H1 (cell line): ENCODE measurements at regions not wholly inside any gene's neighbourhood (a gene's known extent, or its start where the extent isn't known, plus 50 kb on each side); places are given as distances from the start of the nearest gene placed in this dataset.

ENCODE experiments used
- CTCF ChIA-PET: fragments of 300-600 bp; sonication (Branson Sonifier 250); formaldehyde crosslinking; loops from one replicate; lab custom pipeline; 2021; ENCODE audit not compliant: partially characterized antibody; lab: Charles Lee
- POLR2A ChIA-PET: fragments of 300-600 bp; sonication (Branson Sonifier 250); formaldehyde crosslinking; loops from one replicate; lab custom pipeline; 2021; ENCODE audit warnings: inconsistent platforms; ENCODE audit not compliant: partially characterized antibody; lab: Charles Lee
- DNase-seq, 2 experiments: peaks; one replicate each; pipeline versions ENCODE4 v3.0.0 to v3.0.0-alpha.2; 2010 to 2022; ENCODE audit warnings: low spot score in 2 of 2, low read depth in 1 of 2, mixed read lengths in 1 of 2
- FAIRE-seq: peaks from 2 replicates; lab custom pipeline; 2011; peaks lifted over from hg19 to GRCh38; lab: Jason Lieb, UNC
- H2AFZ ChIP-seq: 2 replicates; pipeline ENCODE4 v1.8.1; 2012; ENCODE audit warnings: low read length, inconsistent platforms
- H2AK5ac ChIP-seq: 2 replicates; pipeline ENCODE4 v1.6.1; 2013; ENCODE audit warnings: low read depth, low read length
- H2BK120ac ChIP-seq: replicated peaks from 2 replicates; pipeline ENCODE3; 2013; ENCODE audit warnings: low read depth, low read length, inconsistent platforms
- H2BK12ac ChIP-seq: 2 replicates; pipeline ENCODE4 v1.6.1; 2013; ENCODE audit warnings: low read depth, low read length
- H2BK15ac ChIP-seq: 2 replicates; pipeline ENCODE4 v1.6.1; 2013; ENCODE audit warnings: low read length
- H2BK20ac ChIP-seq: 2 replicates; pipeline ENCODE4 v1.6.1; 2013; ENCODE audit warnings: low read length
- H2BK5ac ChIP-seq: 2 replicates; pipeline ENCODE4 v1.6.1; 2013; ENCODE audit warnings: low read depth, low read length
- H3K14ac ChIP-seq: 2 replicates; pipeline ENCODE4 v1.6.1; 2013; ENCODE audit warnings: inconsistent platforms; ENCODE audit not compliant: insufficient read length
- H3K18ac ChIP-seq: 2 replicates; pipeline ENCODE4 v1.6.1; 2013; ENCODE audit warnings: low read length; ENCODE audit errors: extremely low read depth
- H3K23ac ChIP-seq: 2 replicates; pipeline ENCODE4 v1.6.1; 2013; ENCODE audit warnings: inconsistent platforms; ENCODE audit not compliant: insufficient read length
- H3K23me2 ChIP-seq: 2 replicates; pipeline ENCODE4 v1.6.1; 2013; ENCODE audit warnings: low read depth, low read length
- H3K27ac ChIP-seq: 2 replicates; pipeline ENCODE4 v1.6.1; 2011; ENCODE audit warnings: low read depth, low read length, inconsistent platforms
- H3K27me3 ChIP-seq, 4 experiments: replicated peaks in 1 of 4; 1 replicate in 1 of 4; 2 replicates in 3 of 4; pipeline versions ENCODE4 v1.6.1 to v1.8.1; 2011 to 2013; ENCODE audit warnings: low read length in 3 of 4, mild to moderate bottlenecking in 3 of 4, inconsistent platforms in 2 of 4, mixed read lengths in 2 of 4, moderate library complexity in 1 of 4; ENCODE audit not compliant: control insufficient read depth in 3 of 4, insufficient read depth in 3 of 4; ENCODE audit errors: extremely low read depth in 1 of 4
- H3K36me3 ChIP-seq, 4 experiments: 2 replicates each; pipeline versions ENCODE4 v1.6.1 to v1.8.1; 2011 to 2013; ENCODE audit warnings: mild to moderate bottlenecking in 4 of 4, low read length in 3 of 4, moderate library complexity in 2 of 4, control low read depth in 1 of 4, inconsistent platforms in 1 of 4; ENCODE audit not compliant: insufficient read depth in 4 of 4, control insufficient read depth in 2 of 4
- H3K4ac ChIP-seq: replicated peaks from 2 replicates; pipeline ENCODE3; 2013; ENCODE audit warnings: low read length, low read depth, mixed read lengths, inconsistent platforms; ENCODE audit not compliant: insufficient read length
- H3K4me1 ChIP-seq, 4 experiments: replicated peaks in 1 of 4; 1 replicate in 1 of 4; 2 replicates in 3 of 4; pipeline versions ENCODE4 v1.6.1 to v1.8.1; 2011 to 2013; ENCODE audit warnings: low read length in 3 of 4, inconsistent platforms in 2 of 4, mixed read lengths in 1 of 4; ENCODE audit not compliant: insufficient read depth in 4 of 4, control insufficient read depth in 3 of 4
- H3K4me2 ChIP-seq, 2 experiments: 2 replicates each; pipeline versions ENCODE4 v1.6.1 to v1.8.1; 2011 to 2013; ENCODE audit warnings: low read depth in 2 of 2, low read length in 2 of 2, control low read depth in 1 of 2, inconsistent platforms in 1 of 2, mild to moderate bottlenecking in 1 of 2; ENCODE audit not compliant: insufficient read depth in 1 of 2
- H3K4me3 ChIP-seq, 4 experiments: fragments of 200-600, 300-600 bp in 1 of 4; sonication (generic), shearing (Covaris generic), sonication (Bioruptor Twin) in 1 of 4; 2 replicates each; pipeline versions ENCODE4 v1.5.1 to v1.8.1; 2011 to 2016; ENCODE audit warnings: low read length in 4 of 4, low read depth in 3 of 4, control low read depth in 2 of 4, inconsistent platforms in 2 of 4, mild to moderate bottlenecking in 2 of 4, mixed read lengths in 1 of 4, moderate library complexity in 1 of 4; ENCODE audit not compliant: insufficient read depth in 2 of 4; ENCODE audit errors: extremely low read depth in 1 of 4
- H3K56ac ChIP-seq: replicated peaks from 2 replicates; pipeline ENCODE3; 2013; ENCODE audit warnings: low read depth, mild to moderate bottlenecking, mixed read lengths, low read length, inconsistent platforms; ENCODE audit not compliant: insufficient read length
- H3K79me1 ChIP-seq: 2 replicates; pipeline ENCODE4 v1.6.1; 2013; ENCODE audit warnings: low read depth, low read length, control low read depth
- H3K79me2 ChIP-seq, 2 experiments: 2 replicates each; pipeline versions ENCODE4 v1.6.1 to v1.8.1; 2012 to 2013; ENCODE audit warnings: low read length in 2 of 2, mild to moderate bottlenecking in 2 of 2, inconsistent platforms in 1 of 2; ENCODE audit not compliant: insufficient read depth in 2 of 2, control insufficient read depth in 1 of 2
- H3K9ac ChIP-seq, 4 experiments: replicated peaks in 1 of 4; 1 replicate in 1 of 4; 2 replicates in 3 of 4; pipeline versions ENCODE4 v1.6.1 to v1.8.1; 2011 to 2013; ENCODE audit warnings: low read depth in 3 of 4, low read length in 3 of 4, control low read depth in 2 of 4, mild to moderate bottlenecking in 2 of 4, moderate library complexity in 2 of 4, inconsistent platforms in 1 of 4; ENCODE audit errors: extremely low read depth in 1 of 4
- H3K9me3 ChIP-seq, 2 experiments: 2 replicates each; pipeline versions ENCODE4 v1.6.1 to v1.8.1; 2012 to 2013; ENCODE audit warnings: mild to moderate bottlenecking in 2 of 2, moderate library complexity in 2 of 2, control low read depth in 1 of 2, inconsistent platforms in 1 of 2, low read depth in 1 of 2, low read length in 1 of 2, mixed read lengths in 1 of 2; ENCODE audit not compliant: insufficient read depth in 2 of 2
- H4K20me1 ChIP-seq, 2 experiments: replicated peaks in 1 of 2; 2 replicates each; pipeline versions ENCODE3 to v1.8.1; 2011 to 2013; ENCODE audit warnings: inconsistent platforms in 2 of 2, low read length in 2 of 2, mild to moderate bottlenecking in 1 of 2; ENCODE audit not compliant: insufficient read depth in 2 of 2, control insufficient read depth in 1 of 2
- H4K5ac ChIP-seq: 2 replicates; pipeline ENCODE4 v1.6.1; 2013; ENCODE audit warnings: low read length, low read depth, mixed read lengths, inconsistent platforms; ENCODE audit not compliant: insufficient read length
- H4K8ac ChIP-seq: 2 replicates; pipeline ENCODE4 v1.8.0; 2013; ENCODE audit warnings: mild to moderate bottlenecking, moderate library complexity, low read length, inconsistent platforms; ENCODE audit not compliant: insufficient read depth; ENCODE audit errors: extremely low read depth
- H4K91ac ChIP-seq: replicated peaks from 2 replicates; pipeline ENCODE3; 2013; ENCODE audit warnings: low read length, mixed read lengths, inconsistent platforms; ENCODE audit not compliant: insufficient read length
- ASH2L ChIP-seq: fragments of 200-600, 300-600 bp; sonication (generic); IDR thresholded peaks from one replicate; pipeline ENCODE4 v1.7.1; 2017; ENCODE audit warnings: low read length
- JUND ChIP-seq: IDR thresholded peaks from 2 replicates; pipeline ENCODE4 v1.6.1; 2011; ENCODE audit warnings: mild to moderate bottlenecking, improper control_type of control experiment, low read length
- NANOG ChIP-seq: IDR thresholded peaks from 2 replicates; pipeline ENCODE4 v1.6.1; 2011; ENCODE audit warnings: low read length, low read depth, mild to moderate bottlenecking, inconsistent platforms; ENCODE audit not compliant: insufficient read depth, poor library complexity, severe bottlenecking
- PHF8 ChIP-seq: fragments of 200-600 bp; sonication (generic); conservative IDR thresholded peaks from 2 replicates; pipeline ENCODE4 v1.7.1; 2012; ENCODE audit warnings: low read depth, mild to moderate bottlenecking, inconsistent platforms, low read length, moderate library complexity
- POU5F1 ChIP-seq: IDR thresholded peaks from 2 replicates; pipeline ENCODE4 v1.6.1; 2011; ENCODE audit warnings: low read depth, mild to moderate bottlenecking, low read length, moderate library complexity
- RBBP5 ChIP-seq: IDR thresholded peaks from 2 replicates; pipeline ENCODE4 v1.7.1; 2012; ENCODE audit warnings: low read depth, mild to moderate bottlenecking, inconsistent platforms, low read length, moderate library complexity, borderline replicate concordance
- SIX5 ChIP-seq: IDR thresholded peaks from 2 replicates; pipeline ENCODE4 v1.6.1; 2011; ENCODE audit warnings: mild to moderate bottlenecking, low read depth, low read length
- SP2 ChIP-seq: IDR thresholded peaks from 2 replicates; pipeline ENCODE4 v1.6.1; 2012; ENCODE audit warnings: mild to moderate bottlenecking, low read length, inconsistent platforms
- SP4 ChIP-seq: IDR thresholded peaks from 2 replicates; pipeline ENCODE4 v1.6.1; 2012; ENCODE audit warnings: low read length, inconsistent platforms
- WGBS, 2 experiments: shearing (Covaris generic) in 1 of 2; methylation state at CpG; one replicate each; pipeline versions ENCODE4 v1.1.6 to v1.1.7; 2013 to 2015; ENCODE audit warnings: low lambda C conversion rate in 2 of 2, mixed read lengths in 2 of 2, inconsistent platforms in 1 of 2, low coverage in 1 of 2, missing lambda C conversion rate in 1 of 2; ENCODE audit not compliant: insufficient replicate concordance in 2 of 2, insufficient coverage in 1 of 2, insufficient read length in 1 of 2; ENCODE audit errors: extremely low coverage in 1 of 2, missing lambda C conversion rate in 1 of 2; 5-methylcytosine and 5-hydroxymethylcytosine counted together

DNA sequence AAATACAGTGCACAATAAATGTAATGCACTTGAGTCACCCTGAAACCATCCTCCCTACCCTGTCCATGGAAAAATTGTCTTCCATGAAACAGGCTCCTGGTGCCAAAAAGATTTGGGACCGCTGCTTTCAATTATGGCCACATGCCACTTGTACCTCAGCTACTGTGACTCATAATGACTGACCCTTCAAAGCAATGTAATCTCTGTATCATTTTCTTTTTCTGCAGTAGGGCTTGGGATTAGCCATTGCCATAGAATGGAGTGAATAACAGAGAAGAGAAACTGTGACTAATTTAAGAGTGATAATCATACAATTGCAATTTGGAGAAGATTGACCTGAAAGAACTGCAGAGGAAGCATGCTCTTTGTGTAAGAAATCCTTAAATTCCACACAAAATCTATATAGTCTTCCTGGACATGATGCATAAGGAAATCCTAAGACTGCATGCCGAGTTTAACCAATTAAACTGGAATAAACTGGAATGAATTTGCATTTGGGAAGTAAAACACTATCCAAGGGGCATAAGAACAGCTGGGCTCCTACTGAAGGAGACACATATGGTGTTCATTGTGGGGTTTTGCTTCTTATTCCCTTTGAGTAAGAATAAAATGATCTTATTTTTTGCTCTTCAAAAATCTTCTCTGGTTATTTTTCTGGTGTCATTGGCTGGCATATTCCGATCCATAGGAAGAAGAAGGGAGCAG, 59.5 kb upstream of the SLC7A1 start:
- H3K23me2 ChIP-seq, result no peaks in the 10 kb centered on the region
- TF ChIP-seq PHF8, result no peak
- no peak for TF ChIP-seq NANOG
- no peak for TF ChIP-seq RBBP5
- no peak for TF ChIP-seq JUND
- no peak for TF ChIP-seq ASH2L
- TF ChIP-seq POU5F1, result no peak
- no peak for TF ChIP-seq SP4
- TF ChIP-seq SIX5, result no peak
- TF ChIP-seq SP2, result no peak
- H3K79me1 ChIP-seq, result no peaks in the 10 kb centered on the region
- H2AK5ac ChIP-seq, result no peak overlapping the region
- H2BK15ac ChIP-seq, result no peak overlapping the region
- no peak overlapping the region for H2AFZ ChIP-seq
- H3K36me3 ChIP-seq, result no peaks in the 10 kb centered on the region
- no peak overlapping the region for H3K4me3 ChIP-seq
- no peak overlapping the region for H3K18ac ChIP-seq
- H3K9me3 ChIP-seq, result 0 out of 4 replicates have a peak, but pooled peaks cover 0 to 5% of the 10 kb centered on the region in 2 experiments
- no peak overlapping the region for H2BK20ac ChIP-seq
- no peak overlapping the region for H4K8ac ChIP-seq
- ChIA-PET CTCF (interaction anchor here (0.6 to 0.8 kb wide), 2 partner anchors 112 to 270 kb away, joined by 3 read pairs; no protein-coding TSS in a partner anchor), POLR2A (no interaction called here)
- H4K20me1 ChIP-seq, result no peaks in the 10 kb centered on the region
- H4K5ac ChIP-seq, result no peak overlapping the region
- H3K4me1 ChIP-seq, result no peaks in the 10 kb centered on the region
- no peak overlapping the region for H4K91ac ChIP-seq
- no peak overlapping the region for H3K14ac ChIP-seq
- no peak overlapping the region for H3K56ac ChIP-seq
- H3K4me2 ChIP-seq, result no peak overlapping the region
- H2BK120ac ChIP-seq, result no peak overlapping the region
- no peak overlapping the region for H3K27ac ChIP-seq
- DNase-seq (no peak), FAIRE-seq (no peak)
- WGBS, 2 experiments, result 95% methylated on average over 3 of the region's 3 CpGs; no CpG with 5 or more reads in 1 of the 2 experiments
- no peak overlapping the region for H2BK12ac ChIP-seq
- H3K9ac ChIP-seq, result no peak overlapping the region
- H3K79me2 ChIP-seq, result no peaks in the 10 kb centered on the region
- H3K4ac ChIP-seq, result no peak overlapping the region
- no peak overlapping the region for H2BK5ac ChIP-seq
- no peaks in the 10 kb centered on the region for H3K27me3 ChIP-seq
- H3K23ac ChIP-seq, result no peak overlapping the region
